Kidney epithelial cell (primary cell): ENCODE measurements at regions not wholly inside any gene's neighbourhood (a gene's known extent, or its start where the extent isn't known, plus 50 kb on each side); places are given as distances from the start of the nearest gene placed in this dataset.

Experiments
- DNase-seq: peaks from one replicate; pipeline ENCODE4 v3.0.0-alpha.2; 2010; ENCODE audit warnings: low read depth
- H3K27me3 ChIP-seq: 2 replicates; pipeline ENCODE4 v1.6.0; 2011; ENCODE audit warnings: low read length; ENCODE audit not compliant: control insufficient read depth, insufficient read depth
- H3K36me3 ChIP-seq: 2 replicates; pipeline ENCODE4 v1.5.1; 2011; ENCODE audit warnings: low read length; ENCODE audit not compliant: control insufficient read depth, insufficient read depth
- H3K4me3 ChIP-seq: 2 replicates; pipeline ENCODE4 v1.5.1; 2011; ENCODE audit warnings: low read depth, mild to moderate bottlenecking, control low read depth, low read length
- CTCF ChIP-seq: IDR thresholded peaks from 2 replicates; pipeline ENCODE4 v1.5.1; 2011; ENCODE audit warnings: mild to moderate bottlenecking, moderate library complexity, low read length, control low read depth, inconsistent platforms; ENCODE audit not compliant: insufficient read depth, poor library complexity, severe bottlenecking

- Histone ChIP-seq H3K4me3 (no peak overlapping the region), H3K27me3 (no peaks in the 10 kb centered on the region), H3K36me3 (no peaks in the 10 kb centered on the region)
- DNase-seq, result peak; percentile 35
- TF ChIP-seq CTCF, result no peak
These were observed 286.8 kb downstream of the BLID start for GRCh38 chr11:121829159-121829643.

GRCh38 chr11:121814962-121815361 lies 301.1 kb downstream of the BLID start:
- no peak overlapping the region for H3K4me3 ChIP-seq
- no peak for TF ChIP-seq CTCF
- H3K36me3 ChIP-seq, result no peaks in the 10 kb centered on the region
- no peak for DNase-seq
- no peaks in the 10 kb centered on the region for H3K27me3 ChIP-seq

GRCh38 chr11:121814296-121814695 lies 301.7 kb downstream of the BLID start:
- Histone ChIP-seq H3K36me3 (no peaks in the 10 kb centered on the region), H3K4me3 (no peak overlapping the region), H3K27me3 (no peaks in the 10 kb centered on the region)
- no peak for TF ChIP-seq CTCF
- no peak for DNase-seq

- Histone ChIP-seq H3K36me3 (no peaks in the 10 kb centered on the region), H3K4me3 (no peak overlapping the region), H3K27me3 (no peaks in the 10 kb centered on the region)
- no peak for TF ChIP-seq CTCF
- no peak for DNase-seq
These were observed 305.7 kb downstream of the BLID start for GRCh38 chr11:121810291-121810690.

GRCh38 chr11:121808096-121808495 lies 307.9 kb downstream of the BLID start:
- Histone ChIP-seq H3K4me3 (no peak overlapping the region), H3K36me3 (no peaks in the 10 kb centered on the region), H3K27me3 (no peaks in the 10 kb centered on the region)
- no peak for TF ChIP-seq CTCF
- no peak for DNase-seq

GRCh38 chr11:121807051-121807450 lies 309.0 kb downstream of the BLID start:
- Histone ChIP-seq H3K4me3 (no peak overlapping the region), H3K36me3 (no peaks in the 10 kb centered on the region), H3K27me3 (no peaks in the 10 kb centered on the region)
- DNase-seq, result no peak
- TF ChIP-seq CTCF, result no peak
